GM19455 (cell line): ENCODE measurements at regions not wholly inside any gene's neighbourhood (a gene's known extent, or its start where the extent isn't known, plus 50 kb on each side); places are given as distances from the start of the nearest gene placed in this dataset.
"Not testable (repeated sequence)": the region's sequence is repeated elsewhere in the genome, so short reads cannot be mapped to it uniquely, and the experiment has no call there.

Source experiments
- ATAC-seq: cut with Tn5 transposase; IDR thresholded peaks from one replicate; pipeline ENCODE4 v1.9.1; 2021; ENCODE audit not compliant: unreplicated experiment

DNA sequence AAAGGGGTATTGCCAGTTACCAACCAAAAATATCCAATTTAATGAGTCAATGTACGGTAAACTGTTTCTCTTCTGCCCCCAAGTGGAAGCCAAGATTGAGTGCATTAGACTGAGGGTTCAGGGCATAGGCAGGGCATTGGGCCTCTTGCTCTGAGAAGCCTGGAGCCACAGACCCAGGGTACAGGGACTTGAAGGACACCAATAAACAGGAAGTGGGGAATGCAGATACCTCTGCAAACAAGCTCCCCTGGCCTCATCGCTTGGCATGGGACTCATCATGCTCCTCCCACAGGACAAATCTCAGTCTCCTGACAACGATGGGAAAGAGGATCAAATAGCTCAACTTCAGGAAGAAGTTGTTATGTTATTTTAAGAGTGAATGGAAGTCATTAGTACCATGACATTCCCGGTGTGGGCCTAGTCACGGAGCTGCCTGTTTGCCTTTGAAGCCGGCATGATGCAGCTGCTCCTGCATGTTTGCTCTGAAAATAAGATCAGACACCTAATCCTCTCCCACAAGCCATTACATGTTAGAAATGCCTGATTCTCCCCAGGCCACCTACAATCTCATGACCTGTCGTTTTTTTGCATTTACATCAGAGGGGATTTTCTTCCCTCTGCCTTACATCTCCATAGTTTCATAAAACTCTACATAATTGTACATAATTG, 224.2 kb downstream of the RCHY1 start:
- no peak for ATAC-seq

DNA sequence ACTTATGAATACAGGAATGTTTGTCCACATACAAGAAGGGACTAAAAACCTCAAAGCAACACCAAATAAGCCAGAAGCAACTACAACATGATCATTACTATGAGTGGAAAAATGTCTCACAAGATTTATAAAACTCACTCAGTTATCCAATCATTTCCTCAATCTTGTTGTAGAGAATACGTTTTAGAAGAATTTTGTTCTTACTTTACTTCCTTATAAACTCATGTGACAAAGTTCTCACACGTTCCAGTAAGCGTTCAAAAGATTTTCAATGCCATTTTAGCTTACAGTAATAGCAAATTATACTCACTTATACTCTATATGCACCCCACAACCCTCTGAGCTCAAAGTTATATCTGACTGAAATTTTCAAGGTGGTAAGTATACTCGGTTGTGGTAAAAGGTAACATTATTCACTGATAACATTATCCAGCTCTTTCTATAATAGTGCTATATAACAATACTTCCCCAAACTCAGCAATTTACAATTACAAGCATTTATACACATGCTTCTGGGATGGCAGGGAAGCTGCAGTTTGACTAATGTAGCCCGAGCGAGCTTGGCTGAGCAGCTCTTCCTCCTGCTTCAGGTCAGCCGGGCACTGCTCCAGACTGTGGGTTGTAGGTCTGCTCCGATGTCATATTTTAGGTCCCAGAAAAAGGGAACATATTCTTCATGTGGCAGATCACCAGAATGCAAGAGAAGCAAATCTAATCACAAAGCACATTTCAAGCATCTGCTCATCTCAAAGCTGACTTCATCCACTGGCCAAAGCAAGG, 226.3 kb downstream of the RCHY1 start:
- ATAC-seq: no peak

DNA sequence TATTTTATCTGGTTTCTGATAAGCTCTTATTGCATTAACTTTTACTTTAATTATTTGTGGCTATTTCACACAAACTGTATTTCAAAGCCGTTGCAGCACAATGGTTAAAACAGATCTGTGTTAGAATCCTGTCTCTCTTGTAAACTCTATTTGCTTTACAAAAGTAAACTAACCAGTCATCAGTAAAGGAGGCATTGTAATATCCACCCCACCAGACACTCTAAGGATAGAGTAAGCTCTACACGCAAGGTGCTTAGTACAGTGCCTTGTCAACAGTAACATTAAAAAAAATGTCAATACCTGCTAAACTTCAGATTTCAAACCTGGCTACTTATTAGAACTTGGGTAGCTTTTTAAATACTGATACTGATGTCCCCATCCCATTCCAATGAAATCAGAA, 228.4 kb downstream of the RCHY1 start:
- no peak for ATAC-seq

DNA sequence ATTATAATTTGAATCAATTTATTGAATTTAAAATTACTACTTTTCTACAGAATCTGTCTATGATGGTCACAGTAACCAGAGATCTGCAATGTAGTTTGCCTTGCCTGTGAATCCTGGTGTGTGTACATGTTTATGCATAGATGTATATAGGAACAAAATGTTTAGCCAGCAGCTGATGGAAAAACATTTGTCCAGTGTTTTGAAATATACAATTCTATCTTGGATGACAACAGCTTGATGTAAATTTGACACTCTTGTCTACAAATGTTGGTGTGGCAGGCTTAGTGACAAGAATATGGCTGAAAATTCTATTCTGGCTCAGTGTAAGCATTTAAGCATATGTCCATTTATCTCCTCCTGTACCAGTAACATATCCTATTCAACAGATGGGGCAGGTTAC, 229.4 kb downstream of the RCHY1 start:
- no peak for ATAC-seq

DNA sequence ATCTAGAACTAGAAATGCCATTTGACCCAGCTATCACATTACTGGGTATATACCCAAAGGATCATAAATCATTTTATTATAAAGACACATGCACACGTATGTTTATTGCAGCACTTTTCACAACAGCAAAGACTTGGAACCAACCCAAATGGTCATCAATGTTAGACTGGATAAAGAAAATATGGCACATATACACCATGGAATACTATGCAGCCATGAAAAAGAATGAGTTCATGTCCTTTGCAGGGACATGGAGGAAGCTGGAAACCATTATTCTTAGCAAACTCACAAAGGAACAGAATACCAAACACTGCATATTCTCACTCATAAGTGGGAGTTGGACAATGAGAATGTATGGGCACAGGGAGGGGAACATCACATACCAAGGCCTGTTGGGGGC, 233.7 kb downstream of the RCHY1 start:
- not testable (repeated sequence) for ATAC-seq

DNA sequence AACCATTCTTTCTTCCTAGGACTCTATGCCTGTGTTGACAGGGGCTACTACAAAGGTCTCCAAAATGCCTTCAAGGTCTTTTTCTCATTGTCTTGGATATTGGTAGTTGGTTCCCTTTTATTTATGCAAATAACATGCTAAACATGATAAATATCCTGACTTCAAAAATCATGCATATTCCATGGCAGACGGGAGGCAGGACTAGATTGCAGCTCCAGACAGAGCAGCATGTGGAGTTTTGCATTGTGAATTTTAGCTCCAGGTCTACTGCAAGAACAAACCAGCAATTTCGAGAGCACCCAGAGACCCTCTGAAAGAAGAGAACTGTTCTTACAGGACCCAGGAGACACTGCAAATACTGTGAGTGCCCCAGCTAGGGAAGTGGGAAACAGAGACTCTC, 254.9 kb downstream of the RCHY1 start:
- ATAC-seq: no peak

DNA sequence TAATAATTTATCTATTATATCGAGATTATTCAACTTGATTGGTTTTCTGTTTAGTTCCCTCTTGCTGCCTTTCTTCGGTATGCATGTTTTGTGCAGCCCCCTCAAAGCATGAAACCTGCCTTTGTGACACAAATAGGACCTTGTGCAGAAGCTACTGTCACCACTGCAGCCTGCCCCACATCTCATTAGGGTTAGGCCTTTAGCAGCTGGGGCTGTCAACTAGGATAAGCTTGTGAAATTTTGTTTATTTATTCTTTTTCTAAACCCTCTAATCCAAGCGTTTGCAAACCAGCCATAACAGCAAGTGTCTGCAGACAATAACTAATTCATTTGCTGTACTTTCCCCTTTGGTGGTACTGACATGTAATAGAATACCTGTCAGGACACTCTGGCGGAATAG, 258.9 kb downstream of the RCHY1 start:
- ATAC-seq: no peak

DNA sequence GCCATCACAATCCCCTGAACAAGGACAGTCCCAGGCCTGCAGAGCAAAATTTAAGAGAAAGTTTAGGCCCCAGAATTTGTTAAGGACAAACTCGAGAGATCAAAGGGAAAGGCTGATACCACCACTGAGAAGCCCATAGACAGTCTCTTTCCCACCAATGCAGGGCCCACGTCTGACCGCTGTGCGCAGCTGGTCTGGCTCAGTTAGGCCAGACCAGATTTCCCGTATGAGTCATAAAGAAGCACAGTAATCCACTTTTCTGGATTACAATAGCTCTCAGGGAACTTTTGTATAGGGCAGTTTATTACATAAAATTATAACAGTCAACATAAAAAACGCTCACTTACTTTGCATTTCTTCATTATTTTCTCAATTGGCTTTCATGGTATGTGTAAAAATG, 259.5 kb downstream of the RCHY1 start:
- ATAC-seq: no peak

DNA sequence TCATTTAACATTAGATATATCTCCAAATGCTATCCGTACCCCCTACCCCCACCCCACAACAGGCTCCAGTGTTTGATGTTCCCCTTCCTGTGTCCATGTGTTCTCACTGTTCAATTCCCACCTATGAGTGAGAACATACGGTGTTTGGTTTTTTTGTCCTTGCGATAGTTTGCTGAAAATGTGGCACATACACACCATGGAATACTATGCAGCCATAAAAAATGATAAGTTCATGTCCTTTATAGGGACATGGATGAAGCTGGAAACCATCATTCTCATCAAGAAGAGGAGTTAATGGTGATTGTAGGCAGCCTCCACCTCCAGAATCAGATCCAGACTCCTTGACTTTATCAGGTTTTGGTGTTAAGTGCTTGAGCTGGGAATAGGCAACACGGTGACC, 261.1 kb downstream of the RCHY1 start:
- ATAC-seq: not testable (repeated sequence)

DNA sequence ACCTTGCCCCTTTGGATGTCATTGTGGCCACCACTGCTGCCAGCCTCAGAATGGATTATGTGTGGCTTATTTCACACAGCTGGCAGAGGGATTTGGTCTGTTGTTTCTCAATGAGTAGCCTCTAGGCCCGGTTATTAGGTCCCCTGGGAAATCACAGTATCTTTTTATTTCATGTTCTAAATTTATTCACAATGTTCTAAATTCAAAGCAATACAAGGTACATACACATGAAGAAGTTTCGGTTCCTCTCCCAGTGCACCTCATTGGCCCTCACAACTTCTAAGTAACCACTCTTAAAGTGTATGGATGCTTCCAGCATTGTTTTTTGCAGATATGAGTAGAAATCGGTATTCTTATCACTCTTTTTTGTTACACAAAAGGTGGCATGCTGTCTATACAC, 262.7 kb downstream of the RCHY1 start:
- no peak for ATAC-seq

DNA sequence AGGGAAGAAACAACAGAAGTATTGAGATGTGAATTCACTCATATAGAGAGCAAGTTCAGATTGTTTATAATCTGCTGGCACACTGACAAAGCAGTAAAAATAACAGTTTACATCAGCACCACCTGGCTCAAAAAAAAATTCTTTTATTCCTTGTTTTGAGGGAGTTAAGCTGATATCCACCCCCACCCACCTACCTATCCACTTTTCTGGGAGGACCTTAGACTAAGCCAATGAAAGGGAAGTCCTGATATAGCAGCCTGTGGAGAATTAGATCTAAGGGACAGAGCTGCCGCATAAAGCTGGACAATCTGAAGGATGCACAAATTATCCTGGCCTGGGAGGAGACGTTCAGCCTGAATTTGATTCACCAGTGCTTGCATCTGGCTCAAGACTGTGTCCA, 264.5 kb downstream of the RCHY1 start:
- ATAC-seq: no peak

DNA sequence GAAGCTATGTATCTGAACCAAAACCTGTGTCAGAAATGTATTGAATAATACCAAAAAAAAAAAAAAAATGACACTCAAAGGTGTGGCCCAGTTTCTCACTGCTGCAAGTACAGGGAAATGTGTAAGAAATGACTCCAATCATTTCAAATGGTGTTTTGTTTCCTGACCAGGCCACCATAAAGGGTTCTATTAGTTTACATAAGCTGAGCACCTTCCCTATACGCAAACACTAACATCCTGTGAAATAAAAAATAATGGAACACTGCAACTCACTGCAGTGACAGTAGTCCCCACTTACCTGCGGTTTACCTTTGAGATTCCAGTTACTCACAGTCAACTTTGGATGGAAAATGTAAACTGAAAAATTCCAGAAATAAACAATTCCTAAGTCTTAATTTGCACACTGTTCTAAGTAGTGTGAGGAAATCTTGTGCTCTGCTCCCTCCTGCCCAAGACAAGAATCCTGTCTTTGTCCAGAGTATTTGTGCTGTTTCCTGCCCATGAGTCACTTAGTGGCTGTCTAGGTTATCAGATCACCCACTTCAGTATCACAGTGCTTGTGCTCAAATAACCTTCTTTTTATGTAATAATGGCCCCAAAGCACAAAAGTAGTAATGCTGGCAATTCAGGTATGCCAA, 265.3 kb downstream of the RCHY1 start:
- ATAC-seq: no peak

DNA sequence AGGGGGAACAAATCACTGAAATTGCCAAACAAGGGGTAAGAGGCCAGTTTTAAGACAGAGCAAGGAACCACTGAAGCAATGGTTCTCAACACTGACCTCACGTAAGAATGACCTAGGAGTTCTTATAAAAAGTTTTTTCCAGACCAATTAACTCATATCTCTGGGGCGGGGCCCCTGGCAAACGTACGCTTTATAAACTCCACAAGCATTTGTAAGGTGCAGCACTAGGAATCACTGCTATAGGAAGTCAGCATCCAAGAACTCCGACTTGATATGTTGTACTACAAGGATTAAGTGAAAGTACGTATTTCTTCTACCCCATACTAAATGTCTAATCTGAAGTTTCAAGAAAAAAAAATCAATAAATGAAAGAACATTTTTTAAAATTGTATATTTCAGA, 269.9 kb downstream of the RCHY1 start:
- ATAC-seq: no peak

DNA sequence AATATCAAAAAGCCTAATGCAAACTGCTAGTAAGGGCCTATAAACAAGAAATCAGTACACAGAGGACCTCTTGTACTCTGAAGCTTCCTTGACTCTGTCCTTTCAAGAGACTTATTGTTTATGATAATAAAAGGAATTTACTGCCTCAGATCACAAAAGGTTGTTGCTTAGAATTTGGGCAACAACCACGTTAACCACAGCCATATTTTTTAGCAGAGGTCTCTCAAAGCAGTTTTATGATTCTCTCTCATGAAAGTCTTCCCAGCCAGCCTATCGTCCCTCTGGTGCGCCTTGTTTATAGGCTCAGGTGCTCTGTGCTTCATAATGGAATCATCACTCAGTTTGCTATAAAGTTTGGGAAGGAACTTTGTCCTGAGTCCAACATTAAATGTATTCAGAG, 270.6 kb downstream of the RCHY1 start:
- ATAC-seq: no peak

DNA sequence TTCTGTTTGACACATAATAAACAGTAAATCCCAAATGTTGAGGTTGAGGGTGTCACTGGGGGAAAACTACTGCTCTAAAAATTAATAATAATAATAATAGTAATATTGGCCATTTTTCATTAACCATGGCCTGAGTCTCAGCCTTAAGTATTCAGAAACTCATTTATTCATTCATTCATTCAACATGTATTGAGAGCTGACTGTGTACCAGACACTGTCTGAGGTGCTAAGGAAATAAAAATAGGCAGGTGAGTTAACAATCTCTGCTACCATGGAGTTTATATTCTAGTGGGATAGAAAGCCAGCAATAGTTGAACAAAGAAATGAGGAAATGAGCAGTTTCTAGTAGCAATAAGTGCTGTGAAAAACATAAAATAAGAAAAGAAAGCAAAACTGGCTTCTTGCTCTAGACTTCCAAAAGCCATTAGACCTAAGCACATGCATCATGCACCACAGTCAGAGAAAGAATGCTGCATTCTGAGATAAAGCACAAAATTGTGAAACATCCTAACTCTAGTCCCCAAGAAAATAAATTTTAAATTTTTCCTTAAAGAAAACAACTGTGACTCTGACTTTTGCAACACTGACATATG, 278.7 kb downstream of the RCHY1 start:
- peak; percentile 97 for ATAC-seq

DNA sequence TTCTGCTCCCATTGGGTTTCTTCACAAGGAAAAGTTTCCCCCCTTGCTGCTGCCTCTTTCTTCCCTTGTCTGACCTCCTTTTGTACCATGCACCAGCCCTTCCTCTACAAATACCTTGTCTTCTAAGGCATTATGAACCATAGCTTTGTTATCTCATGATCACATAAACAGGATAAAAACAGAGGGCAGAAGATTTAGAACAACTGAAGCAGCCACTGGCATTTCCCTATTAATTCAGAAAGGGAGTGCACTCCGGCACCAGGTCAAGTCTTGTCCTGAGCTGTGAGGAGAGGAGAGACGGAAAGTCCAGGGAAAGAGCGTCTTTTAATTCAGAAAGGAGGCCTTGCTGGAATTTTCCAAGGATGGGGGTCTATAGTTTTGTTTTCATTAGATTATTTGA, 281.7 kb downstream of the RCHY1 start:
- ATAC-seq: no peak

DNA sequence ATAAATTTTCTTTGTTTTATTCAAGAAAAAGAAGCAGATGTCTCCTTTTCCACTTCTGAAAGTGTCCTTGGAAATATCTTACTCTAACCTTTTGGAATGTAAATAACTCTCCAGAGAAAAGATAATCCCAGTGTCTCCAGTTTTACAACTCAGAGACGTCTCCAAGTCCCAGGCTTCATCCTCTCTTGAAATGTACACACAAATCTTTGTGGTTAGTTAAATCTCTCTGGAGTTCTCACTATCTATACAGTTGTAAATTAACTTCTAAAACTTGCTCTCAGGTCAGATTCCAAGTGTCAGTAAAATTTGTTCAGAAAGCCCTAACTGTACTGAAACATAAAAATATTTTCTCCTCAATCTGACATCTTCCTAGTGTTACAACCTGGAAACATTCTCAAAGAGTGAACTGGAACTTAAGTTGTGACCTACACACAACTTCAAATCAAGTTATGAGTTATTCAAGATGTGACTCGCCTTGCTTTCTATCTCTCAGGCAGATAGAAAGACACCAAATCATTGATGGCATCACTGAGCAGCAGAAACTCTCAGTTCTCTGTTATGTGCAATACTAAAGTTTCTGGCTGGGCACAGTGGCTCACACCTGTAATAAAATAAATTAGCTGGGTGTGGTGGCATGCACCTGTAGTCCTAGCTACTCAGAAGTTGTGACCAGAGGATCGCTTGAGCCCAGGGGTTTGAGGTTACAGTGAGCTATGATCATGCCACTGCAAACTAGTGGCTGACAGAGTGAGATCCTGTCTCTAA, 284.2 kb downstream of the RCHY1 start:
- peak; percentile 78 for ATAC-seq

DNA sequence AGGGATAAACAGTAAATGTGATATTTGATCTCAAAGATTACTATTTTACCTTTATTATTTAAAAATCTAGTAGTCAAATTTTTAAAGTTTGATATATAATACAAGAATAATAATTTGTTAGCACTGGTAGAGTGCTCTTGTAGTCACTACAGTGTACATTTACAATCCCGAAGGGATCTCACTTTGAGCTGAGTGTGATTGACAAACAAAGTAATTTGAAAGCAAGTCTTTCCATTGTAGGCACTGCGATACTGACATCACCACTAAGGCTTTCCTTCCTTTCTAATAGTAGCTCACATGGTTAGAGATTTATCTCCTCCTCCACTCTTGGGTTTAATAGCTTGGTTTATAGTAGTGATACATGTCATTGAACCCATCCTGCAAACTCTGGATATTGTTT, 280.6 kb downstream of the PARM1 start:
- no peak for ATAC-seq

DNA sequence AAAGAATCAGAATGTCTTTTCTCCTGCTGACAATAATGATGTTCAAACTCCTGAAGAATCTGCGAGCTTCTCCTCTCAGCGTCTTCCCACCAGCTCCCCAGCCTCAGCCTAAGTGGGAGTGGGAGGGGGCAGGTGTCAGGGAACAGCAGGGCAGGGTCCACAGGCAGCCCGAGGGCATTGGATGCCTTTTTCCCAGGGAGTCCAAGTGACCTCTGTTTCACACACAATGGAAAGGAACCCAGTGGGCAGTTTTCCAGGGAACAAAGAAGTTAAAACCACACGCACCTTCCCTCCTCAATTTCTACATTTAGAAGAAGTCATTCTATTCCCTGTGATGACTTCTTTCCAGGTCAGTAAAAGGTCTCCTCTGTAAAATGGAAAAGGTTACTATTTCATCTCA, 278.5 kb downstream of the PARM1 start:
- no peak for ATAC-seq

DNA sequence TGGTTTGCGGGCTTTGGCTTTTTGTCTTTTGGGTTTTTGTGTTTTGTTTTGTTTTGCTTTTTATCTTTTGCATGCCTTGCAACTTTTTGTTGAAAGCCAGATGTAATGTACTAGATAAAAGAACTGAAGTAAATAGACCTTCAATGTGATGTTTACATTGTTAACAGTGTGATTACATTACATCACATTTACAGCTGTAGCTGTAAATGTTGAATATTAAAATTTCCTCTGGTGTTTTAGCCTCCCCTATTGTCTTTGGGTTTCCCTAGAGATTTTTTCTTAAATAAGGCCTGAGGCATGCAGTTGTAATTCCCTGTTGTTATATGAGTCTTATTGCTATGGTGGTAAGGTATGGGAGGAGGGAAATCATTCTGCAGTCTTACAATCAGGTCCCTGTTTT, 275.0 kb downstream of the PARM1 start:
- no peak for ATAC-seq

DNA sequence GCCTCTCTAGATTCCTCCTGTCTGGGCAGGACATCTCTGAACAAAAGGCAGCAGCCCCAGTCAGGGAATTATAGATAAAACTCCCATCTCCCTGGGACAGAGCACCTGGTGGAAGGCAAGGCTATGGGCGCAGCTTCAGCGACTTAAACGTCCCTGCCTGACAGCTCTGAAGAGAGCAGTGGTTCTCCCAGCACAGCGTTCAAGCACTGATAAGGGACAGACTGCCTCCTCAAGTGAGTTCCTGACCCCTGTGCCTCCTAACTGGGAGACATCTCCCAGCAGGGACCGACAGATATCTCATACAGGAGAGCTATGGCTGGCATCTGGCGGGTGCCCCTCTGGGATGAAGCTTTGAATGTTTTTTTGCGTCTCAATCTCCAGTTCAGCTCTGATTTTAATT, 262.2 kb downstream of the PARM1 start:
- no peak for ATAC-seq
